GM12872 (cell line): ENCODE measurements at regions not wholly inside any gene's neighbourhood (a gene's known extent, or its start where the extent isn't known, plus 50 kb on each side); places are given as distances from the start of the nearest gene placed in this dataset.

Experiments used
- CTCF ChIP-seq: IDR thresholded peaks from 3 replicates; pipeline ENCODE4 v1.5.1; 2011; ENCODE audit warnings: low read depth, mild to moderate bottlenecking, low read length, moderate library complexity; ENCODE audit not compliant: insufficient read depth

- no peak for TF ChIP-seq CTCF
These were observed 318.9 kb upstream of the HTR2A start for GRCh38 chr13:47215736-47216135.

GRCh38 chr13:47213047-47213446, 316.2 kb upstream of the HTR2A start:
- TF ChIP-seq CTCF, result no peak

- TF ChIP-seq CTCF, result no peak
These were observed 314.3 kb upstream of the HTR2A start for GRCh38 chr13:47211106-47211505.

- TF ChIP-seq CTCF, result no peak
These were observed 309.3 kb upstream of the HTR2A start for GRCh38 chr13:47206111-47206510.

- TF ChIP-seq CTCF, result no peak
These were observed 293.9 kb upstream of the HTR2A start for GRCh38 chr13:47190696-47191305.

GRCh38 chr13:47188802-47189201, 291.9 kb upstream of the HTR2A start:
- TF ChIP-seq CTCF, result no peak

- TF ChIP-seq CTCF, result no peak
These were observed 289.6 kb upstream of the HTR2A start for GRCh38 chr13:47186471-47186870.
